NCI-H128 (cell line): ENCODE measurements at regions not wholly inside any gene's neighbourhood (a gene's known extent, or its start where the extent isn't known, plus 50 kb on each side); places are given as distances from the start of the nearest gene placed in this dataset.
"Not testable (repeated sequence)": the region's sequence is repeated elsewhere in the genome, so short reads cannot be mapped to it uniquely, and the experiment has no call there.

Source experiments
- DNase-seq: peaks from one replicate; lab custom pipeline; 2025; ENCODE audit not compliant: unreplicated experiment; lab: John Stamatoyannopoulos, UW

- DNase-seq, result peak; percentile 48
These were observed 427.5 kb downstream of the VGLL3 start for GRCh38 chr3:86563400-86563970.

DNA sequence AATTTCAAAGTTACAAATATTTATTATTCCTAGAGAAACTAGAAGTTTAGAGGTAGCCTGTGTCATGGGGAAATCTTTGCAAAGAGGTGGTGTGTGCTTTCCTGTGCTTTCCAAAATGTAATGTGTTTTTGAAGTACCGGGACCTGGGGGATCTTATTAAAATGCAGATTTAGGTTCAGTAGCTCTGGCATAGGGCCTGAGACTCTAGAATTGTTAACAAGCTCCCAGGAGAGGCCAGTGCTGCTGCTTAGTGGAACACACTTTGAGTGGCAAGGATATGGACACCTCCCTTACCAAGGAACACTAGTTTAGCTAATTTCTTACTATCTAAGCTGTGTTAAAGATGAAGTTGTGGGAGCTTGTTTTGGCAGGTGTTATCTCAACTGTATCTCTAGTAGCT is 428.9 kb downstream of the VGLL3 start:
- DNase-seq, result no peak

DNA sequence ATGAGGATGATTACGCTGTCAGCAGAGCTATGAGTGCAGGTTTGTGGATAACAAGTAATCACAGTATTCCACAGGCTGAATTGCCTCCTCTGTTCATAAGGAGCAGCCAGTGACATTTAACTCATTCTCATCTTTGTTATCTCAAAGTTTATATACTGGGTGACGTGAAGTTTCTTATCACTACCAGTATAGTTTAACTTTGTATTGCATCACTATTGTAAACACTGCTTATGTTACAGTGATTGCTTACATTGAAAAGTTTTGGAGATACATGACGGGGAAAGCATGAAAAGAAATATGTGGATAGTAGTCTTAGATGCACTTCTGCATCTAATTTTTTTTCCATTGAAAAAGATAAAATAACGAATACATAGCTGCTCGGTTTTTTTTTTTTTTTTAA is 429.7 kb downstream of the VGLL3 start:
- no peak for DNase-seq

DNA sequence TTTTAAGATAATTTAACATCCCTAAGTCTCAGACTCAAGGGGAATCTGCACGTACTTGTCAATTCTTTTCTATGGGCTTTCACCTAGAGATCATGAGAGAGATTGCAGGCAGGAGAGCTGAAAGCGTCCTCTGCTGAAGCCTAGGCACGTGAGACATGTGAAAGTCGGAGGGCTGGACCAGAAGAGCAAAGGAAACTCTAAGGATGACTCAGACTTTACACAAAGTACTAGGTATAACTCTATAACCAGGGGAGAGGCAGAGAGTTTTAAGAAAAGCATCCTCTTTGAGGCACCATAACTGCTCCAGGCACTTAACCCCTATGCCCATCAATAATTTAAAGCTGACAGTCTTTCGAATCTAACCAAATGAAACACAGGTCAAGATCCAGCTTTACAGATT is 436.6 kb downstream of the VGLL3 start:
- no peak for DNase-seq

- no peak for DNase-seq
These were observed 443.3 kb downstream of the VGLL3 start for GRCh38 chr3:86547692-86548091.

GRCh38 chr3:86537171-86537570 is 453.8 kb downstream of the VGLL3 start:
- no peak for DNase-seq

GRCh38 chr3:86519819-86520218 is 471.1 kb downstream of the VGLL3 start:
- DNase-seq, result no peak

DNA sequence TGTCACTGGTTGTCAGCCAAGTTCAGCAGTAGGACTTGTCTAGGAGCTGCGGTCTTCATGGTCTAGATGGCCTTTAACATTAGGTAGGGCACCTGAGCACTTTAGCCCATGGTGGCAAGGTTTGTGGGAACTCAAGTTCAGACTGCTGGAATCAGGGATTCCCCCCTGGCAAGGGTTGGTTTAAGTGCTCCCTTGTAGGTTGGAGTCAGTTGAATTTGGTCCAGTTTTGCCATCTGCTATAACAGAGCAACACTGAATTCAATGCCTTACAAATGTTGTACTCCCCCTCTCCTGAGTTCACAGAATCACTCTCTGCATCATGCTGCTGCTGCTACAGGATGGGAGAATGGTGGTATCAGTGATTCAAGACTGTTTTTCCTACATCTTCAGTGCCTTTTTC is 509.3 kb downstream of the VGLL3 start:
- no peak for DNase-seq

GRCh38 chr3:86481031-86481430 is 509.9 kb downstream of the VGLL3 start:
- no peak for DNase-seq

- no peak for DNase-seq
These were observed 526.8 kb downstream of the VGLL3 start for GRCh38 chr3:86464180-86464579.

DNA sequence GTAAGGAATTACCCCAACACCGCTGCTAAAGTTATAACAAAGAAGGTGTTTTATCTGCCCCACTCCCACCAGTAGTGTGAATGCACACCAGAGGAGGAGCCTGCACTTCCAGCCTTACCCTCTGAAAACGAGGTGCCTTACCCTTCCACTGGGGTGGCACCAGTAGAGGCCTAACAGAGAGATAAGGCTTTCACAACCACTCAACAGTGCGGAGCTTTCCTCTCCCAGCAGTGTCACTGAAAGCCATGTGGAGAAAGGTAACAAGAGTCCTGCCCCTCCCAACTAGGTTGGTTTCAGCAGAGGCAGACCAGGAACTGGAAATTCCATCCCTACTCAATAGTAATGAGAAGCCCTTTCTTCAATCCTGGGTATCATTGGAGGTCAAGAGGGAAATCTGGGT is 539.2 kb downstream of the VGLL3 start:
- DNase-seq, result no peak

- no peak for DNase-seq
These were observed 552.4 kb downstream of the VGLL3 start for GRCh38 chr3:86438544-86438943.

GRCh38 chr3:86427343-86427742 is 563.6 kb downstream of the VGLL3 start:
- no peak for DNase-seq

GRCh38 chr3:86420990-86421739 is 569.8 kb downstream of the VGLL3 start:
- no peak for DNase-seq

DNA sequence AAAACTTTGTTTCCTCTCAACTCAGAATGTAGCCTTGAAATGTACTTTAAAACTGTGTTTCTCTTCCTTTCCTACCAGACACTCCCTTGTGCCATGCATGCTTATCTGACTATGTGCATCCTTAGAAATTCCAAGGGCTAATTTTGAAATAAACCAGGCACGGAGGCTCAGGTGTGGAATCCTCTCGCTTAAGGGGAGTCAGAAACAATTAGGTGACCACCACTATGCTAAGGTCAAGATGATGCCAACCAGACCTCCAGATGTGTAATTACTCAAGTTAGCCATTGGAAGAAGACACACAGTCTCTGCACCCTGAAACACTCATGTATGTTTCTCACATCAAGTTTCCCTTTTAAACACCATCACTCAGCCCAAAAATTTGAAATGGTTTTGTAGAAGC is 572.1 kb downstream of the VGLL3 start:
- no peak for DNase-seq

GRCh38 chr3:86416334-86416733 is 574.6 kb downstream of the VGLL3 start:
- no peak for DNase-seq

GRCh38 chr3:86413645-86414044 is 577.3 kb downstream of the VGLL3 start:
- DNase-seq, result no peak

DNA sequence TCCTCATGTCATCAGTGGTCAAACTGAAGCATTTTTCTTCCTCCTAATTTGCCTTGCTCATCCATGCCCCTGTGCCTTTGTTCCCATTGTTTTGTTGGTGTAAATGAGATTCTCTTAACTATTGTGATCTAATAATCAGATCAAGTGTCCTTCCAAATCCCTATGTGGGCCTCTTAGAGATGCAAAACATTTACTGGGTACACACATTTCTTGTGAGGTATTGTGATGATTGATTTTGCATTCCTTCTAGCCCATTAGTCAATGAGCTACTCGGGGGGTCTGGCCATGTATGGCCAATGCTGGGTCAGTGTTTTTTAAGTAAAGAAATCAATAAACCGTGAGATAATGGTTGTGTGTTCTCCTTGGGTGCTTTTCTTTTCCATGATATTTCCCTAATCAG is 580.4 kb downstream of the VGLL3 start:
- DNase-seq, result no peak

DNA sequence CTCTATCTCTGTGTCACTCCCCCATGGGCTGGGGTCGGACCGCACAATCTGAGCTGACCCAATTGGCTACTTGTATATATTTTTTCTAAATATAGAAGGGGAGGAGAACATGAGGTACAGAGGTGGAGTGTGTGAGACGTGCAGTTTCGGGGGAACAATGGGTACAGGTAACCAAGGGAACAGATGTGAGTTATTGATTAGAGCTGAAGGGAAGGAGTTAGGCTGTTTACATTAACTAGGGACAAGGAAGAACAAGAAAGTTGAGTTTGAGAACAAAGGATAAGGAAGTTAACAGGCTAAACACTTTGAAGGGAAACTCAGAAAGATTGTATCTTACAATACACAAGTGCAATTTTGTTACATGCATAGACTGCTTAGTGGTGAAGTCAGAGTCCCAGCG is 601.2 kb downstream of the VGLL3 start:
- DNase-seq, result not testable (repeated sequence)

DNA sequence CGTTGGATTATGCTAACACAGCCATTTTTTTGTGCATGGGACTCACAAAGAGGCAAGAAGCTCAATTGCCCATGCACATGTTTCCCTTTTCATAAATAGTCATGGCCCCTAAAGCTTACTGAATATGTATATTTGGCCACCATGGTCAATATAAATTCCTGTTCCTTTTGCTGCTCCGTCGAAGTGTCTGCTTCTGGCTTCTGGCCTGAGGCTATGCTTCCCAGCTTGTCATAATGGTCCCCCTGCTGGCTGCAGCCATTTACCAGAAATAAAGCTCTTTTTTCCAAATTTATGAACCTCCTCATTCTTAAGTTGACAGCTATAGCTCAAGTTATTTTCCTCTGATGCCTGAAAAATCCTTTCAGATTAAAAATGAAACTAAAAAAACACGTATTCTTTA is 602.1 kb downstream of the VGLL3 start:
- DNase-seq, result no peak

DNA sequence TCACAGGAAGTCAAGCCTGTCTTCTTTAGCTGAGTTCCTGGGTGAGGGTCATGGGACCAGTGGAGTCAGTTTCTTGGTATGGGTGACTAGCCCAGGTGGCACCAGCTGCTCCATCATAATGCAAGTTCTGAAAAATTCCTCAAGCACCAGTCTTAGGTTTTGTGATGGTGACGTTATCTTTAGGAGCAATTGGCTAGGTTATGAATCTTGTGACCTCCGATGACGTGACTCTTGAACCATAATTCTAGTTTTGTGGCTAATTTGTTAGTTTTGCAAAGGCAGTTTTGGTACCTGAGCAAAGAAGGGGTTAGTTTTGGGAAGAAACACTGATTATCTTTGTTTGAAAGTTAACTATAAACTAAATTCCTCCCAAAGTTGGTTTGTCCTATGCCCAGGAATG is 608.4 kb downstream of the VGLL3 start:
- no peak for DNase-seq

DNA sequence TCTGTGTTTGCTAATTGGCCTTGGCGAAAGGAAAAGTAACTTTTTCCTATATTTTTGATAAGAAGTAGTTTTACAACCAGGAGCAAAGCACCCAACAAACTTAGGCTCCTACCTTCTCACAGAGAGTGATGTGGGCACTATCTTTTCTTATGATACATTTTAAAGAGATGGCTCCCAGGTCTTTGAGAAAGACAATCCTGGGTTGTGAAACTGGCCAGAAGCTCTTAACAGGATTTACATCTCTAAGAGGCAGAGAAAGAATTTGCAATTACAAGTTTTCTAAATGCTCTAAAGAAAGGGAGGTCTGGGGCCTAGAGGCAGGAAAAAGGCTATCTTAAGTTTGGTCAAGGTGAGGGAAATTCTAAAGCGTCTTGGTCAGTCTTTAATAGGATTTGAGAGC is 609.7 kb downstream of the VGLL3 start:
- DNase-seq, result no peak

- no peak for DNase-seq
These were observed 611.7 kb downstream of the VGLL3 start for GRCh38 chr3:86379280-86379679.
